WI38 (cell line): ENCODE measurements at regions not wholly inside any gene's neighbourhood (a gene's known extent, or its start where the extent isn't known, plus 50 kb on each side); places are given as distances from the start of the nearest gene placed in this dataset.

Experiments
- H3K4me3 ChIP-seq: 2 replicates; pipeline ENCODE4 v1.5.1; 2011; ENCODE audit warnings: low read depth, mild to moderate bottlenecking, control low read depth, low read length
- CTCF ChIP-seq: IDR thresholded peaks from 2 replicates; pipeline ENCODE4 v1.5.1; 2012; ENCODE audit warnings: low read depth, mild to moderate bottlenecking, control low read depth, low read length

GRCh38 chr1:87969040-87969439 lies 640.4 kb downstream of the LMO4 start:
- no peak for TF ChIP-seq CTCF
- no peak overlapping the region for H3K4me3 ChIP-seq

DNA sequence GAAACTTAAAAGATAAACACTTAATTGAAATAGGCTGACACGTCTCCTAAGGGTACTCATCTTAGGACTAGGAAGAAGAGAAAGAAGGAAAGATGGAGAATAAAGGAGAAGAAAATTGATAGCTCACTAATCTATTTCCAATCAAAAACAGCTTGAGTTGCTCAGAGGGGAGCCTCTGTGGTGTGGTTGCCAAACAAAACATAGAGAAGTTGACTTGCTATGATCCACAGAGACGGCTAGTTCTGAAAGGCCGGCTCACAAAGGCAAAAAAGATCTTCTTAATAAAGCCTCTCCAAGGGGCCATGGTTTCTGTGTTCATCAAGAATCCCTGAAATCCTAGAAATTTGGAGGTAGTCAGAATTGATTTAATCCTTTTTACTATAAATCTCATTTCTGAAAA lies 644.1 kb downstream of the LMO4 start:
- H3K4me3 ChIP-seq, result no peak overlapping the region
- no peak for TF ChIP-seq CTCF

GRCh38 chr1:87973896-87974295 lies 645.2 kb downstream of the LMO4 start:
- no peak for TF ChIP-seq CTCF

DNA sequence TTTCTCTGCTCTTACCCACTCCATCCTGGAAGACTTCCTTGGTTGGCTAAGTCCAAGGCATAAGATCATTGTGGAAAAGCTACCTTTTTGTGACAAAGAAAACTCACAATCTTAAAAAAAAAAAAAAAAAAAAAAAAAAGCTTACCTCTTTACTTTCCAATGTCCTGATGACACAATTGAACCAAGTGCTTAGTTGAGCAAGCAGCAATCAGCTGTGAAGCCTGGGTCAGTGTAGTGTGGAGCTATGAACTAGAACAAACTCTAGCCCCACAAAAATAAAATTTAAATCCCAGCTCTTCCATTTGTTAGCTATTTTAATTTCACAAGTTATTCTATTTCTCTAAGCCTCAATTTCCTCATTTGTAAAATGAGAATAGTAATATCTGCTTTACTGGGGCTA lies 647.6 kb downstream of the LMO4 start:
- TF ChIP-seq CTCF, result no peak
- H3K4me3 ChIP-seq, result no peak overlapping the region

More at GRCh38 chr1:87973896-87974295, 645.2 kb downstream of the LMO4 start:
- no peak overlapping the region for H3K4me3 ChIP-seq

DNA sequence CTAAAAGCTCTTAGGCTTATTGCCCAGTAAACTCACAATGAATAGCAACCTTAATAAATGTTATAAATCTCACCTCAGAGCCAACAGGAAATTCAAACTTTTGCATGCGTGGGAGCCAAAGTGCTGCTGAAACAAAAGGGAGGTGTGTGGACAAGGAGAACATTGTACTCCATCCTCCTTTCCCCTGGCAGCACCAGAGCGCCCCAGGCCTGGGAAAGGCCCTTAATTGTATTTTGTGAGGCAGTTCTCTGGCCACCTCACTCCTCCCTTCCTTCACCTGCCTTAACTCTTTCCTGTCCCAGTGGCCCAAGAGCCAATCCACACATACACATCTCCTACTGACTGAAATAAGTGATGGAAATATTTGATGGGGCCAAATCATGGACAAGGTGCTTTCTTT lies 648.5 kb downstream of the LMO4 start:
- H3K4me3 ChIP-seq, result no peak overlapping the region
- no peak for TF ChIP-seq CTCF

GRCh38 chr1:87979079-87979478 lies 650.4 kb downstream of the LMO4 start:
- TF ChIP-seq CTCF, result no peak
- H3K4me3 ChIP-seq, result no peak overlapping the region

DNA sequence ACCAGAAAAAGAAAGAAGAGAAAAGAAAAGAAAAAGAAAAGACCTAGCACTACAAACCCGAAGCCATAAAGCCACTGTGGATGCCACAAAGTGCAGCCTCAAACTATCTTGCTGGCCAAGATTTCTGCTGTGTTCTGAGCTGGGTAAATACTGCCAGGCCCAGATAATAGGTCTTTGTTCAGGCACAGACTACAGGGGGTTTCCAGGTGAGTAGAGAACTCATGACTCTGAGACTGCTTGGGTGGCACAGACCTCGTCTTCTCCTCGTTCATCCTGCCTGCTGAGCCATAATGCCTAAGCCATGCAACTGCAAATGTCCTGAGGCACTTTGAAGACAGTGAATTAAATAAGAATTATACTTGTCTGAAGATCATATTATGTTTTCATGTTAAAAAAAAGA lies 651.8 kb downstream of the LMO4 start:
- H3K4me3 ChIP-seq, result no peak overlapping the region
- TF ChIP-seq CTCF, result no peak
